ENCODE measurements at regions not wholly inside any gene's neighbourhood (a gene's known extent, or its start where the extent isn't known, plus 50 kb on each side); places are given as distances from the start of the nearest gene placed in this dataset.

GRCh38 chr2:8477552-8478470 lies 204.0 kb upstream of the ID2 start:
- Histone ChIP-seq H3K9me3 (replicated peaks; ENCODE audit: insufficient read depth, low read length) (no peaks in the 10 kb centered on the region), H3K4me2 (ENCODE audit: low read depth, low read length) (peak overlapping the region; percentile 81), H3K9me2 (replicated peaks; ENCODE audit: insufficient read depth, low read length) (no peaks in the 10 kb centered on the region), H3K27ac (ENCODE audit: low read length) (peak overlapping the region; percentile 19; the same call in 1 of the 2 replicates), H3K4me1 (ENCODE audit: low read length) (peaks cover 42% of the 10 kb centered on the region), H3K9ac (ENCODE audit: low read length) (no peak overlapping the region), H2AFZ (ENCODE audit: low read length) (no peak overlapping the region), H3K4me3 (ENCODE audit: low read length) (peak overlapping the region; percentile 31), H3F3A (ENCODE audit: insufficient read depth, low read length) (peaks cover 30% of the 10 kb centered on the region), H4K20me1 (ENCODE audit: insufficient read depth, low read length) (no peaks in the 10 kb centered on the region), H3K79me2 (ENCODE audit: low read length) (no peaks in the 10 kb centered on the region), H3K36me3 (replicated peaks; ENCODE audit: insufficient read depth, low read length) (no peaks in the 10 kb centered on the region), H3K27me3 (replicated peaks; ENCODE audit: insufficient read depth, low read length) (peaks cover 18% of the 10 kb centered on the region; the same call in 1 of the 2 replicates)
- TF ChIP-seq EZH2phosphoT487 (IDR thresholded peaks at IDR 0.05; ENCODE audit: low read length), result peak; percentile 80; the same call in 1 of the 2 replicates
- no peak for TF ChIP-seq CTCF (IDR thresholded peaks at IDR 0.05; ENCODE audit: low read length)
- peak; percentile 87 for DNase-seq

GRCh38 chr2:8478471-8478793 lies 203.4 kb upstream of the ID2 start:
- Histone ChIP-seq H3K9ac (ENCODE audit: low read length) (no peak overlapping the region), H3K9me3 (replicated peaks; ENCODE audit: insufficient read depth, low read length) (no peaks in the 10 kb centered on the region), H4K20me1 (ENCODE audit: insufficient read depth, low read length) (no peaks in the 10 kb centered on the region), H2AFZ (ENCODE audit: low read length) (no peak overlapping the region), H3K4me2 (ENCODE audit: low read depth, low read length) (peak overlapping the region; percentile 81; the same call in 1 of the 2 replicates), H3K79me2 (ENCODE audit: low read length) (no peaks in the 10 kb centered on the region), H3K36me3 (replicated peaks; ENCODE audit: insufficient read depth, low read length) (no peaks in the 10 kb centered on the region), H3K27ac (ENCODE audit: low read length) (no peak overlapping the region), H3K4me3 (ENCODE audit: low read length) (no peak overlapping the region), H3F3A (ENCODE audit: insufficient read depth, low read length) (peaks cover 30% of the 10 kb centered on the region), H3K27me3 (replicated peaks; ENCODE audit: insufficient read depth, low read length) (peaks cover 18% of the 10 kb centered on the region; the same call in 1 of the 2 replicates), H3K9me2 (replicated peaks; ENCODE audit: insufficient read depth, low read length) (no peaks in the 10 kb centered on the region), H3K4me1 (ENCODE audit: low read length) (peaks cover 43% of the 10 kb centered on the region)
- TF ChIP-seq EZH2 (optimal IDR thresholded peaks at IDR 0.05; ENCODE audit: low read depth, low read length), result no peak
- DNase-seq, result no peak

- no peaks in the 10 kb centered on the region for H3K79me2 ChIP-seq (ENCODE audit: low read length)
- no peak overlapping the region for H3K27ac ChIP-seq (ENCODE audit: low read length)
- peaks cover 18% of the 10 kb centered on the region; the same call in 1 of the 2 replicates for H3K27me3 ChIP-seq (replicated peaks; ENCODE audit: insufficient read depth, low read length)
- no peaks in the 10 kb centered on the region for H4K20me1 ChIP-seq (ENCODE audit: insufficient read depth, low read length)
- no peak overlapping the region for H3K4me2 ChIP-seq (ENCODE audit: low read depth, low read length)
- peaks cover 43% of the 10 kb centered on the region for H3K4me1 ChIP-seq (ENCODE audit: low read length)
- no peak overlapping the region for H3K9ac ChIP-seq (ENCODE audit: low read length)
- H3K36me3 ChIP-seq (replicated peaks; ENCODE audit: insufficient read depth, low read length), result no peaks in the 10 kb centered on the region
- DNase-seq, result no peak
- no peak for TF ChIP-seq EZH2 (optimal IDR thresholded peaks at IDR 0.05; ENCODE audit: low read depth, low read length)
- no peak for TF ChIP-seq EZH2phosphoT487 (IDR thresholded peaks at IDR 0.05; ENCODE audit: low read length)
- TF ChIP-seq CTCF (IDR thresholded peaks at IDR 0.05; ENCODE audit: low read length), result no peak
- no peak overlapping the region for H2AFZ ChIP-seq (ENCODE audit: low read length)
- H3K9me2 ChIP-seq (replicated peaks; ENCODE audit: insufficient read depth, low read length), result no peaks in the 10 kb centered on the region
- H3K9me3 ChIP-seq (replicated peaks; ENCODE audit: insufficient read depth, low read length), result no peaks in the 10 kb centered on the region
- H3K4me3 ChIP-seq (ENCODE audit: low read length), result no peak overlapping the region
- H3F3A ChIP-seq (ENCODE audit: insufficient read depth, low read length), result peaks cover 30% of the 10 kb centered on the region
Observed at GRCh38 chr2:8479298-8479697, 202.6 kb upstream of the ID2 start.

- TF ChIP-seq EZH2 (optimal IDR thresholded peaks at IDR 0.05; ENCODE audit: low read depth, low read length) (no peak), CTCF (IDR thresholded peaks at IDR 0.05; ENCODE audit: low read length) (no peak), EZH2phosphoT487 (IDR thresholded peaks at IDR 0.05; ENCODE audit: low read length) (no peak)
- Histone ChIP-seq H3K9me3 (replicated peaks; ENCODE audit: insufficient read depth, low read length) (no peaks in the 10 kb centered on the region), H3K9me2 (replicated peaks; ENCODE audit: insufficient read depth, low read length) (no peaks in the 10 kb centered on the region), H4K20me1 (ENCODE audit: insufficient read depth, low read length) (no peaks in the 10 kb centered on the region), H3K9ac (ENCODE audit: low read length) (no peak overlapping the region), H3K36me3 (replicated peaks; ENCODE audit: insufficient read depth, low read length) (no peaks in the 10 kb centered on the region), H2AFZ (ENCODE audit: low read length) (no peak overlapping the region), H3K79me2 (ENCODE audit: low read length) (no peaks in the 10 kb centered on the region), H3K4me3 (ENCODE audit: low read length) (no peak overlapping the region), H3K27ac (ENCODE audit: low read length) (peak overlapping the region; percentile 27; the same call in 1 of the 2 replicates), H3K27me3 (replicated peaks; ENCODE audit: insufficient read depth, low read length) (peaks cover 8% of the 10 kb centered on the region; the same call in 1 of the 2 replicates), H3K4me1 (ENCODE audit: low read length) (peaks cover 43% of the 10 kb centered on the region), H3K4me2 (ENCODE audit: low read depth, low read length) (peak overlapping the region; percentile 38), H3F3A (ENCODE audit: insufficient read depth, low read length) (peaks cover 30% of the 10 kb centered on the region)
- DNase-seq, result no peak
Observed at GRCh38 chr2:8480915-8481314, 200.9 kb upstream of the ID2 start.
